ENCODE measurements at regions not wholly inside any gene's neighbourhood (a gene's known extent, or its start where the extent isn't known, plus 50 kb on each side); places are given as distances from the start of the nearest gene placed in this dataset.

DNA sequence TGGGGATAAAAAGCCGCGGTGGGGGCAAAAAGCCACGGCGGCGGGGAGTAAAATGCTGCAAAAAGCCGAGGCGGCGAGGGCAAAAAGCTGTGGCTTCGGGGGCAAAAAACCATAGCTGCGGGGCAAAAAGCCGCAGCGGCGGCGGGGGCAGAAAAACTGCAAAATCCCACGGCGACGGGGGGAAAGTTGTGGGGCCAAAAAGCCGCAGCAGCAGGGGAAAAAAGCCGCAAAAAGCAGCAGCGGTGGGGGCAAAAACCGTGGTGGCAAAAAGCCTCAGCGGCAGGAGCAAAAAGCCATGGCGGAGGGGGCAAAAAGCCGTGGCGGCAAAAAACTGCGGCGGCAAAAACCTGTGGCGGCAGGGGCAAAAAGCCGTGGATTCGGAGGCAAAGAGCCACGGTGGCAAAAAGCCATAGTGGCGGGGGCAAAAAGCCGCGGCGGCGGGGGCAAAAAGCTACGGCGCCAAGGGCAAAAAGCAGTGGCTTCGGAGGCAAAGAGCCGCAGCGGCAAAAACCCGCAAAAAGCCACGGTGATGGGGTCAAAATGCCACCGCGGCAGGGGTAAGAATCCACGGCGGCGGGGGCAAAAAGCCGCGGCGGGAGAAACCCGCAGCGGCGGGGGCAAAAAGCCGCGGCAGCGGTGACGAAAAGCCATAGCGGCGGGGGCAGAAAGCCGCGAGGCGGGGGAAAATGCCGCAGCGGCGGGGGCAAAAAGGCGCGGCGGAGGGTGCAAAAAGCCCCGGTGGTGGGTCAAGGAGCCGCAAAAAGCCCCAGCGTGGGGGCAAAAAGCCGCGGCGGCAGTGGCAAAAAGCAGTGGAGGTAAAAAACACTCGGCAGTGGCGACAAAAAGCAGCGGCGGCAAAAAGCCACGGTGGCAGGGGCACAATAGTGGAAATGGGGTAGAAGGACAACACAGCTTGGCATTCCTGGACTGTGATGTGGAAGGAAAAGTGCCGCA is 192.8 kb downstream of the SHCBP1 start:
- TF ChIP-seq, protein P1, sequence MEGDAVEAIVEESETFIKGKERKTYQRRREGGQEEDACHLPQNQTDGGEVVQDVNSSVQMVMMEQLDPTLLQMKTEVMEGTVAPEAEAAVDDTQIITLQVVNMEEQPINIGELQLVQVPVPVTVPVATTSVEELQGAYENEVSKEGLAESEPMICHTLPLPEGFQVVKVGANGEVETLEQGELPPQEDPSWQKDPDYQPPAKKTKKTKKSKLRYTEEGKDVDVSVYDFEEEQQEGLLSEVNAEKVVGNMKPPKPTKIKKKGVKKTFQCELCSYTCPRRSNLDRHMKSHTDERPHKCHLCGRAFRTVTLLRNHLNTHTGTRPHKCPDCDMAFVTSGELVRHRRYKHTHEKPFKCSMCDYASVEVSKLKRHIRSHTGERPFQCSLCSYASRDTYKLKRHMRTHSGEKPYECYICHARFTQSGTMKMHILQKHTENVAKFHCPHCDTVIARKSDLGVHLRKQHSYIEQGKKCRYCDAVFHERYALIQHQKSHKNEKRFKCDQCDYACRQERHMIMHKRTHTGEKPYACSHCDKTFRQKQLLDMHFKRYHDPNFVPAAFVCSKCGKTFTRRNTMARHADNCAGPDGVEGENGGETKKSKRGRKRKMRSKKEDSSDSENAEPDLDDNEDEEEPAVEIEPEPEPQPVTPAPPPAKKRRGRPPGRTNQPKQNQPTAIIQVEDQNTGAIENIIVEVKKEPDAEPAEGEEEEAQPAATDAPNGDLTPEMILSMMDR (IDR thresholded peaks at IDR 0.05), result no peak
- TF ChIP-seq POLR2A (IDR thresholded peaks at IDR 0.05; ENCODE audit: low read depth) (no peak), EP300 (IDR thresholded peaks at IDR 0.05) (no peak)
